Thyroid gland (tissue), 4 donors: ENCODE measurements at regions not wholly inside any gene's neighbourhood (a gene's known extent, or its start where the extent isn't known, plus 50 kb on each side); places are given as distances from the start of the nearest gene placed in this dataset.

Source experiments
- POLR2A ChIP-seq, 2 donors: fragments of 450-650 bp; IDR thresholded peaks; one replicate each; pipeline ENCODE4 v1.6.1; 2017; ENCODE audit warnings: antibody characterized with exemption in 2 of 2, mild to moderate bottlenecking in 2 of 2, moderate library complexity in 1 of 2
- TF ChIP-seq, protein P1 (sequence below), 6 experiments: fragments of 200-600 bp in 3 of 6; fragments of 450-650 bp in 3 of 6; sonication (generic) in 3 of 6; IDR thresholded peaks; one replicate each; pipeline ENCODE4 v1.5.1; 2016 to 2019; ENCODE audit warnings: antibody characterized with exemption in 6 of 6, mild to moderate bottlenecking in 2 of 6, inconsistent platforms in 1 of 6, moderate library complexity in 1 of 6

DNA sequence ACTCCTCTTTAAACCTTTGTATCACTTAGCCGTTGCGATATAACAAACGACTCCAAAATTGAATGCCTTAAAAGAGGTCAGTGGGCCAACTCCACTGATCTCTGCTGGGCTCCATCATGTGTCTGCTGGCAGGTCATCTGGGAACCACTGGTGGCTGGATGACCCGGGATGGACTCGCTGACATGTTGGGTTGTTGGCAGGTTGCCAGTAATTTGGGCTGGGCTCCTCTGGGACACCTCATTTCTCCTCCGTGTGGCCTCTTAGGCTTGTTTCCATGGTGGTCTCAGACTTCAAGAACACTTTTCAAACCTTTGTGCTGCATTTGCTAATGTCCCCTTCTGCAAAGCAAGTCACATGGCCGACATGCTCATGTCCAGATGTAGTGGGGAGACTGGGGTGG, 139.3 kb upstream of the POU3F1 start:
- TF ChIP-seq, protein P1, sequence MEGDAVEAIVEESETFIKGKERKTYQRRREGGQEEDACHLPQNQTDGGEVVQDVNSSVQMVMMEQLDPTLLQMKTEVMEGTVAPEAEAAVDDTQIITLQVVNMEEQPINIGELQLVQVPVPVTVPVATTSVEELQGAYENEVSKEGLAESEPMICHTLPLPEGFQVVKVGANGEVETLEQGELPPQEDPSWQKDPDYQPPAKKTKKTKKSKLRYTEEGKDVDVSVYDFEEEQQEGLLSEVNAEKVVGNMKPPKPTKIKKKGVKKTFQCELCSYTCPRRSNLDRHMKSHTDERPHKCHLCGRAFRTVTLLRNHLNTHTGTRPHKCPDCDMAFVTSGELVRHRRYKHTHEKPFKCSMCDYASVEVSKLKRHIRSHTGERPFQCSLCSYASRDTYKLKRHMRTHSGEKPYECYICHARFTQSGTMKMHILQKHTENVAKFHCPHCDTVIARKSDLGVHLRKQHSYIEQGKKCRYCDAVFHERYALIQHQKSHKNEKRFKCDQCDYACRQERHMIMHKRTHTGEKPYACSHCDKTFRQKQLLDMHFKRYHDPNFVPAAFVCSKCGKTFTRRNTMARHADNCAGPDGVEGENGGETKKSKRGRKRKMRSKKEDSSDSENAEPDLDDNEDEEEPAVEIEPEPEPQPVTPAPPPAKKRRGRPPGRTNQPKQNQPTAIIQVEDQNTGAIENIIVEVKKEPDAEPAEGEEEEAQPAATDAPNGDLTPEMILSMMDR (IDR thresholded peaks at IDR 0.05), result no peak
- no peak for TF ChIP-seq POLR2A (IDR thresholded peaks at IDR 0.05)
